Endothelial cell of umbilical vein (primary cell): ENCODE measurements at regions not wholly inside any gene's neighbourhood (a gene's known extent, or its start where the extent isn't known, plus 50 kb on each side); places are given as distances from the start of the nearest gene placed in this dataset.

Source experiments
- CTCF ChIP-seq, 2 donors: IDR thresholded peaks; 1 replicate in 1 of 2; 2 replicates in 1 of 2; pipeline ENCODE4 v1.5.1; 2011; ENCODE audit warnings: low read length in 2 of 2, mild to moderate bottlenecking in 2 of 2, moderate library complexity in 2 of 2, control low read depth in 1 of 2, inconsistent platforms in 1 of 2, low read depth in 1 of 2; ENCODE audit not compliant: insufficient read depth in 1 of 2; ENCODE audit errors: extremely low read depth in 1 of 2
- FOS ChIP-seq: IDR thresholded peaks from 2 replicates; pipeline ENCODE4 v1.6.1; 2011; ENCODE audit warnings: mild to moderate bottlenecking, low read length, moderate library complexity, borderline replicate concordance; ENCODE audit not compliant: insufficient read depth
- JUN ChIP-seq: IDR thresholded peaks from 2 replicates; pipeline ENCODE4 v1.6.1; 2011; ENCODE audit warnings: borderline replicate concordance, low read depth; ENCODE audit not compliant: insufficient read length, insufficient read depth
- MAX ChIP-seq: IDR thresholded peaks from 2 replicates; pipeline ENCODE4 v1.6.1; 2011; ENCODE audit not compliant: insufficient read depth, insufficient read length
- POLR2A ChIP-seq: IDR thresholded peaks from 2 replicates; pipeline ENCODE4 v1.6.1; 2012; ENCODE audit warnings: low read depth, mild to moderate bottlenecking, control low read depth, low read length
- POLR2AphosphoS5 ChIP-seq: IDR thresholded peaks from 2 replicates; pipeline ENCODE4 v1.6.1; 2012; ENCODE audit warnings: low read depth, mild to moderate bottlenecking, control low read depth, low read length, moderate library complexity; ENCODE audit not compliant: insufficient read depth

GRCh38 chr5:56569566-56569965 lies 245.8 kb upstream of the MAP3K1 start:
- TF ChIP-seq CTCF (IDR thresholded peaks at IDR 0.05; ENCODE audit: extremely low read depth in 1 of 2, insufficient read depth in 1 of 2, low read depth in 1 of 2, low read length in 2 of 2) (no peak), FOS (peak; percentile 48), POLR2A (no peak), POLR2AphosphoS5 (no peak), JUN (no peak), MAX (no peak)
